ENCODE measurements at regions not wholly inside any gene's neighbourhood (a gene's known extent, or its start where the extent isn't known, plus 50 kb on each side); places are given as distances from the start of the nearest gene placed in this dataset.

- Histone ChIP-seq H3K4me1 (no peaks in the 10 kb centered on the region), H3K9me3 (no peaks in the 10 kb centered on the region), H3K36me3 (no peaks in the 10 kb centered on the region), H3K27me3 (no peaks in the 10 kb centered on the region), H3K4me3 (no peak overlapping the region), H3K27ac (no peak overlapping the region)
- DNase-seq, result no peak
- TF ChIP-seq CTCF (IDR thresholded peaks at IDR 0.05), result no peak
- intact Hi-C loops (cut with DNase I; ENCODE audit: low total_unique reads), result no loop called here
Observed at GRCh38 chr13:78476910-78477309, 126.4 kb downstream of the POU4F1 start.

- Histone ChIP-seq H3K27ac (no peak overlapping the region), H3K4me3 (no peak overlapping the region), H3K36me3 (no peaks in the 10 kb centered on the region), H3K27me3 (no peaks in the 10 kb centered on the region), H3K9me3 (no peaks in the 10 kb centered on the region), H3K4me1 (no peaks in the 10 kb centered on the region)
- no peak for DNase-seq
- intact Hi-C loops (cut with DNase I; ENCODE audit: low total_unique reads), result no loop called here
- TF ChIP-seq CTCF (IDR thresholded peaks at IDR 0.05), result no peak
Observed at GRCh38 chr13:78468621-78469020, 134.7 kb downstream of the POU4F1 start.

GRCh38 chr13:78465250-78465649, 138.1 kb downstream of the POU4F1 start:
- H3K36me3 ChIP-seq, result no peaks in the 10 kb centered on the region

GRCh38 chr13:78460176-78460575, 143.2 kb downstream of the POU4F1 start:
- no peaks in the 10 kb centered on the region for H3K4me1 ChIP-seq
- H3K27me3 ChIP-seq, result no peaks in the 10 kb centered on the region
- no peak for TF ChIP-seq CTCF (IDR thresholded peaks at IDR 0.05)
- H3K4me3 ChIP-seq, result no peak overlapping the region
- no peak overlapping the region for H3K27ac ChIP-seq
- no peaks in the 10 kb centered on the region for H3K9me3 ChIP-seq
- no peak for DNase-seq
- H3K36me3 ChIP-seq, result no peaks in the 10 kb centered on the region
- intact Hi-C loops (cut with DNase I; ENCODE audit: low total_unique reads), result no loop called here

More at GRCh38 chr13:78465250-78465649, 138.1 kb downstream of the POU4F1 start:
- H3K4me3 ChIP-seq, result no peak overlapping the region
- H3K27ac ChIP-seq, result no peak overlapping the region
- no peaks in the 10 kb centered on the region for H3K27me3 ChIP-seq
- no peaks in the 10 kb centered on the region for H3K9me3 ChIP-seq
- no peak for DNase-seq
- intact Hi-C loops (cut with DNase I; ENCODE audit: low total_unique reads), result no loop called here
- no peaks in the 10 kb centered on the region for H3K4me1 ChIP-seq
- TF ChIP-seq CTCF (IDR thresholded peaks at IDR 0.05), result no peak

- no peak overlapping the region for H3K27ac ChIP-seq
- no peaks in the 10 kb centered on the region for H3K4me1 ChIP-seq
- no peaks in the 10 kb centered on the region for H3K36me3 ChIP-seq
- H3K27me3 ChIP-seq, result no peaks in the 10 kb centered on the region
- no peak overlapping the region for H3K4me3 ChIP-seq
- no peaks in the 10 kb centered on the region for H3K9me3 ChIP-seq
- no peak for TF ChIP-seq CTCF (IDR thresholded peaks at IDR 0.05)
- no peak for DNase-seq
- intact Hi-C loops (cut with DNase I; ENCODE audit: low total_unique reads), result no loop called here
Observed at GRCh38 chr13:78443839-78444238, 159.5 kb downstream of the POU4F1 start.

GRCh38 chr13:78437781-78438180, 165.6 kb downstream of the POU4F1 start:
- TF ChIP-seq CTCF (IDR thresholded peaks at IDR 0.05), result no peak
- no peak overlapping the region for H3K27ac ChIP-seq
- H3K36me3 ChIP-seq, result no peaks in the 10 kb centered on the region
- no peaks in the 10 kb centered on the region for H3K4me1 ChIP-seq
- intact Hi-C loops (cut with DNase I; ENCODE audit: low total_unique reads), result no loop called here
- no peak for DNase-seq
- H3K27me3 ChIP-seq, result no peaks in the 10 kb centered on the region
- H3K9me3 ChIP-seq, result no peaks in the 10 kb centered on the region
- H3K4me3 ChIP-seq, result no peak overlapping the region

All from tibial artery (tissue), 4 donors.